BJ (cell line): ENCODE measurements at regions not wholly inside any gene's neighbourhood (a gene's known extent, or its start where the extent isn't known, plus 50 kb on each side); places are given as distances from the start of the nearest gene placed in this dataset.

Source experiments
- CTCF ChIA-PET: fragments of 350-600 bp; formaldehyde crosslinking; extraction: SDS; loops from one replicate; lab custom pipeline; 2021; ENCODE audit warnings: antibody characterized with exemption, inconsistent platforms; lab: Yijun Ruan, JAX
- POLR2A ChIA-PET: fragments of 300-600 bp; sonication (Branson Sonifier 250); formaldehyde crosslinking; extraction: SDS; loops from one replicate; lab custom pipeline; 2021; ENCODE audit warnings: antibody characterized with exemption; lab: Charles Lee
- DNase-seq: peaks from one replicate; pipeline ENCODE4 v3.0.0-alpha.2; 2011; ENCODE audit warnings: low read depth
- H3K27me3 ChIP-seq: 2 replicates; pipeline ENCODE4 v1.6.0; 2011; ENCODE audit warnings: low read length; ENCODE audit not compliant: control insufficient read depth, insufficient read depth
- H3K36me3 ChIP-seq: 2 replicates; pipeline ENCODE4 v1.5.1; 2011; ENCODE audit warnings: low read length; ENCODE audit not compliant: control insufficient read depth, insufficient read depth
- H3K4me3 ChIP-seq: 2 replicates; pipeline ENCODE4 v1.5.1; 2011; ENCODE audit warnings: low read depth, mild to moderate bottlenecking, control low read depth, low read length
- CTCF ChIP-seq: IDR thresholded peaks from 2 replicates; pipeline ENCODE4 v1.5.1; 2011; ENCODE audit warnings: low read depth, mild to moderate bottlenecking, control low read depth, inconsistent platforms, low read length, moderate library complexity; ENCODE audit not compliant: insufficient read depth

GRCh38 chr2:100716581-100716980, 103.4 kb upstream of the NPAS2 start:
- POLR2A ChIA-PET: no interaction called here
- no peak overlapping the region for H3K4me3 ChIP-seq
- TF ChIP-seq CTCF: no peak
- CTCF ChIA-PET: no interaction called here
- no peak for DNase-seq
- H3K36me3 ChIP-seq: no peaks in the 10 kb centered on the region
- H3K27me3 ChIP-seq: peaks cover 4% of the 10 kb centered on the region

GRCh38 chr2:100718065-100718629, 101.8 kb upstream of the NPAS2 start:
- ChIA-PET CTCF (interaction anchor here (1.4 kb wide), 1 partner anchor 12 kb away, joined by 5 read pairs; no protein-coding TSS in a partner anchor), POLR2A (no interaction called here)
- Histone ChIP-seq H3K4me3 (no peak overlapping the region), H3K36me3 (no peaks in the 10 kb centered on the region), H3K27me3 (peaks cover 6% of the 10 kb centered on the region)
- DNase-seq: no peak
- TF ChIP-seq CTCF: no peak

- H3K27me3 ChIP-seq: peaks cover 10% of the 10 kb centered on the region
- ChIA-PET POLR2A (no interaction called here), CTCF (interaction anchor here (0.8 to 2.2 kb wide), 4 partner anchors 9 to 267 kb away, joined by 3 to 10 read pairs (median 3); no protein-coding TSS in a partner anchor)
- H3K4me3 ChIP-seq: no peak overlapping the region
- DNase-seq: no peak
- no peaks in the 10 kb centered on the region for H3K36me3 ChIP-seq
- no peak for TF ChIP-seq CTCF
These were observed 99.5 kb upstream of the NPAS2 start for GRCh38 chr2:100720445-100720844.

- peaks cover 10% of the 10 kb centered on the region for H3K27me3 ChIP-seq
- H3K4me3 ChIP-seq: no peak overlapping the region
- DNase-seq: no peak
- H3K36me3 ChIP-seq: no peaks in the 10 kb centered on the region
- ChIA-PET POLR2A (no interaction called here), CTCF (interaction anchor here (0.7 to 0.9 kb wide), 3 partner anchors 9 to 242 kb away, joined by 3 to 5 read pairs (median 4); no protein-coding TSS in a partner anchor)
- no peak for TF ChIP-seq CTCF
These were observed 98.2 kb upstream of the NPAS2 start for GRCh38 chr2:100721693-100722092.

- ChIA-PET POLR2A (no interaction called here), CTCF (interaction anchor here (0.7 to 0.9 kb wide), 3 partner anchors 9 to 242 kb away, joined by 3 to 5 read pairs (median 4); no protein-coding TSS in a partner anchor)
- Histone ChIP-seq H3K36me3 (no peaks in the 10 kb centered on the region), H3K27me3 (peaks cover 10% of the 10 kb centered on the region), H3K4me3 (no peak overlapping the region)
- no peak for TF ChIP-seq CTCF
- DNase-seq: no peak
These were observed 97.8 kb upstream of the NPAS2 start for GRCh38 chr2:100722125-100722524.
